SKM-1 treated with dmso at 0.1 percent for 144 hours (cell line): ENCODE measurements at regions not wholly inside any gene's neighbourhood (a gene's known extent, or its start where the extent isn't known, plus 50 kb on each side); places are given as distances from the start of the nearest gene placed in this dataset.

Source experiments
- DNase-seq: peaks from one replicate; lab custom pipeline; 2025; ENCODE audit not compliant: unreplicated experiment; lab: John Stamatoyannopoulos, UW

DNA sequence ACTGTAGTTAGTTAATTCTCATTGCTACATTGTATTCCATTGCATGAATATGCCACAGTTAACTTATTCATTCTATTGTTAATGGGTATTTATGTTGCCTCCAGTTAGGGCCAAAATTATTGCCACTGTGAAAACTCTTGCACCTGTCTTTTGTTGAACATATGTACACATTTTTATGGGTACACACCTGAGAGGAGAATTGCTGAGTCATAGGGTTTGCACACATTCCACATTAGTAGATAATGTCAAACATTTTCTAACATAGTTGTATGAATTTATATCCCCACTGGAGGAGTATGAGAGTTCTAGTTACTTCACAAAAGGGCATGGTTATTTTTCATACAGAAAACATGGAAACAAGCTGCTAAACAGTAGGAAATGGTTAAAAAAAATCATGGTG is 338.4 kb downstream of the FOXO1 start:
- no peak for DNase-seq

DNA sequence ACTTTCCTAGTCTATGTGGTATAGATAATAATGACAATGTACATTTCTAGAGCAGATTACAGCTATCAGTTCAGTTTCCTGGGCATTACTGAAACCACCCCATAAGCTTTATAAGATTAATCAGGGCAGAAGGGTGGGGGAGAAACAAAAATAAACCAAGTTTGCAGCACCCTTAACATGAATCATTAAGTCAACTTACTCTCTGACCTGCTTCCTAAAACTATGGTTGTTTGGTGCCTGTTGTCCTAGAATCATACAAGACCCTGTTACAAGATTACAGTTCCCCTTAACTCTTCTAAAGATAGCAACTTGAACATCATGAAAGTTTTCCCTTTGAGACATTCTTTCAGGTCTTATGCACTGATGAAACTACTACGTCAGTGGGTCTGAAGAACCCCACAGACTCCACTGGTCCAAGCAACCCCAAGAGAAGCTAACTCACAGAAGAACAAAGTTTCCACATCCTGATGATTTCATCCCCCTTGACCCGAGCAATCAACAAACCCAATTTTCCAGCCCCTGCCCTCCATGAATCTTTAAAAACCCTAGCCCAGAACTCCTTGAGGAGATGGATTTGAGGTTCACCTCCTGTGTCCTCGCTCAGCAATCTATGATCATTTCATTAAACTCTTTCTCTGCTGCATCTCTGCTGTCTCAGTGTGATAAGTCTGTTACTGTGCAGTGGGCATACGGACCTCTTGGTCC is 336.5 kb downstream of the FOXO1 start:
- DNase-seq, result no peak

DNA sequence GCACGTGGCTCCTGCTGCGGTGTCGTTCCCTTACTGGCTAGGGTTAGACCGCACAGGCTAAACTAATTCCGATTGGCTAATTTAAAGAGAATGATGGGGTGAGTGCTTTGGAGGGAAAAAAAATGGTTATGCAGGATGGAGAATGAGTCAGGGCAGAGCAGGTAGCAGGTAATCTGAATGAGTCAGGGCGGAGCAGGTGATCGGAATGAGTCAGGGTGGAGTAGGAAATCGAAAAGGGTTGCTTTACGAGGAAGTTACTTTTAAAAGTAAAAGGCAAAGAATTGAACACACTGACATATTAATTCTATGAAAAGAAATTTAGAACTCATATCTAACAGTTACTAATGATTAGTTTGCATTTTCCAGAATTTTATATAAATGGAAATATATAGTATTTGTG is 335.5 kb downstream of the FOXO1 start:
- no peak for DNase-seq

GRCh38 chr13:40331802-40332201 is 334.6 kb downstream of the FOXO1 start:
- DNase-seq, result no peak

GRCh38 chr13:40333226-40333625 is 333.2 kb downstream of the FOXO1 start:
- no peak for DNase-seq

GRCh38 chr13:40334031-40334430 is 332.4 kb downstream of the FOXO1 start:
- DNase-seq, result no peak

DNA sequence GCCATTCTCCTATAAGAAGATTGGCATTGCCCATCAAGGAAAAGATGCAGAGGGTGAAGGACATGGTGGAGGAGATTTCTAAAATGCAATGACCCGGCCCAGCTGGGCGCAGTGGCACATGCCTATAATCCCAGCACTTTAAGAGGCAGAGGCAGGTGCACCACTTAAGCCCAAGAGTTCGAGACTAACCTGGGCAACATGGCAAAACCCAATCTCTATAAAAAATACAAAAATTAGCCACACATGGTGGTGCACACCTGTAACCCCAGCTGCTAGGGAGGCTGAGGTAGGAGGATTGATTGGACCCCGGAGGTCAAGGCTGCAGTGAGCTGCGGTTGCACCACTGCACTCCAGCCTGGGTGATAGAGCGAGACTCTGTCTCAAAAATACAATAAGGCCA is 331.8 kb downstream of the FOXO1 start:
- no peak for DNase-seq

- DNase-seq, result no peak
Observed at GRCh38 chr13:40336228-40337221, 329.9 kb downstream of the FOXO1 start.

- no peak for DNase-seq
Observed at GRCh38 chr13:40337651-40338050, 328.8 kb downstream of the FOXO1 start.

DNA sequence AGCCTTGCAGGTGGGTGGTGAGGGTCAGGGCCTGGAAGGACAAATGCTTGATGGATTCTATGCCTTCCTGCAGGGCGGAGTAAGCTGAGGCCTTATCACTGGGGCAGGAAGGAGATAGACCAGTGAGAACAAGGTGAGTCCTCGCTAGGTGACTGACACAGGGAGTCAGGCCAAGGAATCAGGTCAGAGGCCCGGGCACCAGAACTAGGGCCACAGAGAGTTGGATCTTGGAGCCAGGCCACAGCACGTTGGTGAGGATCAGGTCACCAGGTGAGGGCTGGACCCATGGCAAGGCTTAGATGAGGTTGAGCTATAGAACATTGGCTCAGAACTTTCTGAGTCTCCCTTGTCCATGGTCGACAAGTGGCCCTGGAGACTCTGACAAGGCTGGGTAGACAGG is 328.2 kb downstream of the FOXO1 start:
- DNase-seq, result no peak

DNA sequence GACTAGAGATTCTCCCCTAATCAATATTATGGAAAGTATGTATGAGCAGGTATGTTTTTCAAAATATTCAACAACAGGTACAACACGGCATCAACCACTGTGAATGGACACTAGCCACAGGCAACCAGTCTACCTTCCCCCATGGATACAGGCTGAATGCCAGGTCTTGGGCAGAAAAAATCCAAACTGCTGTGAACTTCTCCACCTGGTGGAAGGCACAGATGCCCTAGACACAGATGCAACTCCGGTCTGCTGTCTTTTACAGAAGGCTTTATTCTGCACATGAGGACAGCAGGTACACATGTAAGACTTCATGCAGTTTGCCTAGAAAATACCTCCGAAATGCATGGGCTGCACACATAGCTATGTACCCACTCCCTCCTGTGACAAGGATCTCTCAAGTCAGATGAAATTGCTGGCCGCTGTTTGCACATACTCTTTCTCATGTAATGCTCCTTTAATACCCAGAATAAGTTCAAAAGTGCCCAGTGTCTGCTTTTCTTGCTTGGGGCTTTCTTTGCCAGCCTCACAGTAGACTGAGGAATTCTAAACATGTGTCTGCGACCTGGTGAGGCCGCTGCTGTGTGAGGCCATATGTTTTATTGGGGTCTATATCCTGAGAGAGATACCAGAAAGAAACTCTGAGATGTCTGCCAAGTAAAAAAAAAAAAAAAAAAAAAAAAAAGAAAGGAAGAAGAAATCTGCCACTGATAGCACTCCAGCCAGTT is 325.9 kb downstream of the FOXO1 start:
- no peak for DNase-seq

- DNase-seq, result no peak
Observed at GRCh38 chr13:40341096-40341471, 325.4 kb downstream of the FOXO1 start.

- DNase-seq, result no peak
Observed at GRCh38 chr13:40341501-40341900, 324.9 kb downstream of the FOXO1 start.

GRCh38 chr13:40342461-40342860 is 324.0 kb downstream of the FOXO1 start:
- DNase-seq, result no peak

DNA sequence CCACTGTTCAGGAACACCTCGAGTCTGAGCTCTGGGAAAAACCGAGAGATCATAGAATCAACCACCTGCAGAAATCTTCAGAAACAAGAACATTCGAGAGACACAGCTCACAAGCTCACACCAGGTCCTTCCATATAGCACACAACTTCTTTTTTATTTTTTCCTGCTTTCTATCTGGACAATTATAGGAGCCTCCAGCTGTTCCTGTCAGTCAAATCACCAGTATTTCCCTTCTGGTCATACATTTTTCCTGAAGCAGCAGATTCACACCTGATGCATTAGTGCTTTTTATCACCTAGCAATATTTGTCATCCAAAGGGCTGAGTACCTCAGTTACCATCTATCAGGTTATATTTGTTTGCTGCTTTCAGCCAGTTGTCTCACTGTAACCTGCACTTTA is 323.5 kb downstream of the FOXO1 start:
- DNase-seq, result no peak

GRCh38 chr13:40343550-40344269 is 322.7 kb downstream of the FOXO1 start:
- DNase-seq, result no peak

DNA sequence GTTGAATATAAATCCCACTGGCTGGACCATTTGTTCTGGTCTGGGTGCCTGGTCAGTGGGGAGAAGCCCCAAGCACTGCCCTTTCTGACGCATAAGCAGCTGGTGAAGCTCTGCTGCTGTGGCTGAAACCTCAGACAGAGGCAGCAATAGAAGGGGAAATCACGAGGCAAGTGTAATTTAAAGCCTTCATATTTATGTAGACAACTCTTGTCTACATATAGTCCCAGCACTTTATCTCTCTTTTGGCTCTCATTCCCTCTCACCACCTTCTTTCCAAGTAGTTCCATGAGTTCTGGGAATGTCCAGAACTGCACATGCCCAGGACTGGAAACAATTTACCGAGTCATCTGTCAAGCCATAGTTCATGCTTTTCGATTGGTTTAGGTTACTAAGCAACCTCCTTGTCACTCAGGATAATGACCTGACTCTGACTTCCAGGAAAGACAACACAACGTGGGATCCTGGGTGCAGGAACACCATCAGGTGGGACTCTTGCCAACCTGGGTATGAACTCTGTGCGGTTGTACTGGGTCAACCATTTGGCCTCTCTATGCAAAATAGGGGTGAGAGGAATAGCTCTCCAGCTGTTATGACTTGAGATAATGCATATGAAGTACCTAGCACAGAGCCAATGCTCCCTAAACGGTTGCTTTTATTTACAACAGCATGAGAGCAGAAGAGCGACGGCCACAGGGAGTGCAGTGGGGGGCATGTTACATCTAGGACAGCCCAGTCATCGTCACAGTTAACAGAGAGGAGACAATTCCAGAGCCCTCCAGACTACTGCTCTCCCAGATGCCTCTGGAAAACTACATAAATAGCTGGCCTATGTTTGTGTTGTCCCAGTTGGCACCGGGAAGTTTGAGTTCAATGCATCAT is 321.9 kb downstream of the FOXO1 start:
- DNase-seq, result no peak

DNA sequence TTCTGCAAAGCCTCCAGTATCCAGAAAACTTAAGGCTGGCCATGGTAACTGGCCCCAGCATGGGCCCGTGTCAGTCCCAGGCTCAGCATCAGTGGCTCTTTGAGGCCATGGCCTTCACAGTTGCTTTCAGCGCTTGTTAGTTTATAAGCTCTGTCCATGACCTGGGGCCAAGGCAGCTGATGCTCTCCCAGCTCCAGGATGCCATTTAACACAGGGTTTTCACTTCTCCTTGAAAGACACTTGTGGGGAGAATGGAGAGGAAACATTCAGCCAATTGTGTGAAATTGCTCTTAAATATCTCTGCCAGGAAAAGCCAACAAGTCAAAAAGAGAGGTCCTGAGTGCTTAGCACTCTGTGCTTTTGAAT is 321.3 kb downstream of the FOXO1 start:
- DNase-seq, result no peak

GRCh38 chr13:40345654-40346372 is 320.6 kb downstream of the FOXO1 start:
- no peak for DNase-seq
